Stimulated activated CD8-positive, alpha-beta memory T cell treated with anti-CD3 and anti-CD28 coated beads, Interleukin-15, amount 100 ng/mL, for 48 hours (primary cell): ENCODE measurements at regions not wholly inside any gene's neighbourhood (a gene's known extent, or its start where the extent isn't known, plus 50 kb on each side); places are given as distances from the start of the nearest gene placed in this dataset.
A peak's percentile ranks its signal among the peaks of the same experiment; 100 is the strongest.
"Not testable (repeated sequence)": the region's sequence is repeated elsewhere in the genome, so short reads cannot be mapped to it uniquely, and the experiment has no call there.

ENCODE experiments used
- DNase-seq, 2 donors: peaks; one replicate each; pipeline ENCODE4 v3.0.0-alpha.2; 2020; ENCODE audit warnings: low read depth in 2 of 2

DNA sequence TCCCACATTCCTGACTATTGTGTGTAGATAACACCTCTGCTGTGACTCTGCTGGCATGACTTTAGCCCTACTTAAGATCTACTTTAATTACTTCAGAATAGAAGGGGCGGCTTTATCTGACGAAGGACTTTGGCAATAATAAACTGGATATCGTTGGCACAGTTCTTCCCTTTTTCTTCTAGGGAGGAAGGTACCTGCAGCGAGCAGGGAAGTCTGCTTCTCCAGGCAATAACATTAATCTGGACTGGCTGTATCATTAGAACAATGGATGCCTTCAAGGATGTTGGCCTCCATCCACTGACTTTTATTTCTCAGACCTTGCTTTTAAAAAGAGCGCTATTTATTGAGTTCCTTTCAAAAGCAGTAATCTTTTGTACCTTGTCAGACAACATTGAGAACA lies 172.6 kb upstream of the THSD7A start:
- DNase-seq = no peak

DNA sequence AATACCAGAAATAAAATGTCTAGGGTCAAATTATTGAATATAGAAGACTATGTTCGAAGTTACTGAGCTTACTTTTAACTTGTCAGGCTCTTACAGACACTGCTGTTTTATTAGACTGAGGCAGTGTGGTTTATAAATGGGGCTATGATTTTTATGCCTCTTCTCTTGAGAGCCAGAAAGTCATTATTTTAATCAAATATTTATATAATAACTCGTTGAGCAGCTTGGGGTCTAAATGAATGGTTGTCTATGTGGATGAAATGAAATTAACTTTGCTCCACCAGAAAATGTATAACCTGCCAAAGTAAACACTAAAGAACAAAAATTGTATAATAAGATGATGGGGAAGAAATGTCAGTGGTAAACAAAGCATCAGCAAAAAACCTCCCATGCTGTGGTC lies 175.6 kb upstream of the THSD7A start:
- no peak for DNase-seq

DNA sequence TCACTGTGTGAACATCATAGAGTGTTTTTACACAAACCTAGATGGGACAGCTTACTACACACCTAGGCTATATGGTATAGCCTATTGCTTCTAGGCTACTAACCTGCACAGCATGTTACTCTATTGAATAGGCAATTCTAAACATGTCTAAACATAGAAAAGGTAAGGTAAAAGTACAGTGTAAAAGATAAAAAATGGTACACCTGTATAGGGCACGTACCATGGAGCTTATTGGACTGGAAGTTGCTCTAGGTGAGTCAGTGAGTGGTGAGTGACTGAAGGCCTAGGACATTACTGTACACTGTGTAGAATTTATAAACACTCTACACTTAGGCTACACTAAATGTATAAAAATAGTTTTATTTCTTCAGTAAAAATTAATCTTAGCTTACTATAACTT lies 182.0 kb upstream of the THSD7A start:
- no peak for DNase-seq

DNA sequence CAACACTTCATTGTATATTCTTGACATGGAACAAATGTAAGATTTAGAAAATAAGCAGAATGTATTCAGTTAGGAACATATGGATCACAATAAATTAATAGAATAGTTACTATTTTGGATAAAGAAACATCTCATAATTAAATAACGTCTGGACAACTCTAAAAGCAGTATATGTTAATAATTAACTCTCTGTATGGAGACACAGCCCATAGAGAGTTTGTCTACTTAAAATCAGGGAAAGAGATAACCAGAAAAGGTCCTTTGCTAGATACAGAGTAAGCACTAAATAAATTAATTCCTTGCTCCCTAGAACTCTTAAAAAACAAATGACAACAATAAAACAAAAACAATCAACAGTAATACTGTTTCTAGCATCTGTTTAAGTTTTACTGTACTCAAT lies 184.4 kb upstream of the THSD7A start:
- DNase-seq = no peak

DNA sequence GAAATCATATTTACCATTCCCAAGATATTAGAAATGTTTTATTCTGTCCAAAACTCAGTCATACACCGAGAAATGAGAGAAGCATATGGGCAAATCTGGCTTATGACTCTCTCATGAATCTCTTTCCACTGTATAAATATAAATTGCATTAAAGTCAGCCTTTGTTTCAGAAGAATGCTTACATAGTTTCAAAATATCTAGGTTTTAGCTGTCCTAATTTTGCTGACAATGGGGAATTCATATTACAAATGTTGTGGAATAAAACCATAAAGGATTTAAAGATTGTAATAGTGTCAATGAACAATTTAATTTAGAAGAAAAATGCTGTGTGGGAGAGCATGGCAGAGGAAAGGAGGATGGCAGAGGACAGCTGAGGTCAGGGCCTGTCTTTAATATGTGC lies 185.0 kb upstream of the THSD7A start:
- DNase-seq = no peak

DNA sequence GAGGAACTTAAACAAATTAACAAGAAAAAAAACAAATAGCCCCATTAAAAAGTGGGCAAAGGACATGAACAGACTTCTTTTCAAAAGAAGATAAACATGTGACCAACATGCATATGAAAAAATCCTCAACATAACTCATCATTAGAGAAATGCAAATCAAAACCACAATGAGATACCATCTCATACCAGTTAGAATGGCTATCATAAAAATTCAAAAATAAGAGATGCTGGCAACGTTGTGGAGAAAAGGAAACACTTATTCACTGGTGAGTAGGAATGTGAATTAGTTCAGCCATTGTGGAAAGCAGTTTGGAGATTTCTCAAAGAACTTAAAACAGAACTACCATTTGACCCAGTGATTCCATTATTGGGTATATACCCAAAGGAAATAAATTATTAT lies 189.1 kb upstream of the TMEM106B start:
- not testable (repeated sequence) for DNase-seq

DNA sequence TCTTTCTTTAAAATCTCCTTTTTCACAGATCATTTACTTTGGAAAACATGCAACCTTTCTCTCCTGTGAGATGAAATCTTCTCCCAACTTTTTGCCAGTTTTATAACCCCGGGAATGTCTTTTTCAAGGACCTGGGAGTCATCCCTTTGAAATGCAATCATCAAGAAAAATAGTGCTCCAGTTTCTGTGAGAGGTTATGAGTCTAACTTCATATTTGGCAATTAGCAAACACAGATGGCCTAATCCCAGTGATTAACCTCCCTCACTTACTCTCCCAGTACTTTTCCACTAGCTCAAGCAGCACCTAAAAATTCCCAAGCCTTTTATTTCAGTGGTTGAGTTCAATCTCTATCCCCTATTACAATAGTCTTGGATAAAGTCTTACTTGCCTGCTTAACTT lies 185.8 kb upstream of the TMEM106B start:
- no peak for DNase-seq

DNA sequence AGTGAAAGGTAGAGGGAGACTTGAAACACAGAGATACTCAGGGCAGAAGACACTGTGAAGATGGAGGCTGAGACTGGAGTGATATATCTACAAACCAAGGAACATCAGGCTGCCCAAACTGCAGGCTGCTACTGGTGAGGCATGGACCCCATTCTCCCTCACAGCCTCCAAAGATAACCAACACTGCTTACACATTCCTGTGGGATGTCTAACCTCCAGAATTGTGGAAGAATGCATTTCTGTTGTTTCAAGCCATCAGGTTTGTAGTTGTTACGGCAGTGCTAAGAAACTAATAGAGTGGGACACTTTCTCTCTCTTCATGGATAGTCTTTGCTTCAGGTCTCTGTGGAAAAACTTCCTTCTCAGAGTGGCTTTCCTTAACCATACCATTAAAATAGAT lies 182.6 kb upstream of the TMEM106B start:
- no peak for DNase-seq

DNA sequence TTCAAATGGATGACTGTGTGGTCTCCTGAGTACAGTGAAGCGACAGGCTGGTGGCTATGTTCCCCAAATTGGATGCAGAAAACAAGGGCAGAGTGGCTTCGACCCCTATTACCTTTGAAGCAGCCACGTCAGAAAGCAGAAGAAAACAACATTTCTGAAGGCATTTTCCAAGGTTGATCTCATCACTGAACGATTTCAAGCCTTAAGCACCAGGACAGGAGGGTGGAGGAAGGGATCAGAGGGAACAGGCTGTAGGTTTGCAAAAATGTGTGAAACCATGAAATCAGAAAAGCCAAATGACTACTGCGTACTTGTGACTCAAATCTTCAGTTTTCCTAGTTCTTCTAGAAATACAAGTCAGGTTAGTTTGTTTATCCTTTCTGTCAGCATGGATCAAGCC lies 181.0 kb upstream of the TMEM106B start:
- no peak for DNase-seq

DNA sequence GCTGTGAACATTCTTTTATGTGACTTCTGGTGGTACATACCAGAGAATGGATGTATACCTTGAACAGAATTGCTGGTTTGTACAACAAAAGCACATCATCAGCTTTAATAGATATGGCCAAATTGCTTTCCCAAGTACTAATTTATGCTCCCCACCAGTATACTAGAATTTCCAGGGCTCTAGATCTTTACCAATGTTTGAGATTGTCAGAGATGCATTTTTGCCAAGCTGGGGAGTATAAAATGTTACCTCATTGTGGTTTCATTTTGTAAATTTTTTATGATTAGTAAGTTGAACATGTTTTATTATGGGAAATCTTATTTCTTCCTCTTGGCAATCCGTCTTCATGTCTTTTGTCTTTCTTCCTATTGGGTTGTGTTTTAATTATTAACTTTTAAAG lies 179.9 kb upstream of the TMEM106B start:
- no peak for DNase-seq

DNA sequence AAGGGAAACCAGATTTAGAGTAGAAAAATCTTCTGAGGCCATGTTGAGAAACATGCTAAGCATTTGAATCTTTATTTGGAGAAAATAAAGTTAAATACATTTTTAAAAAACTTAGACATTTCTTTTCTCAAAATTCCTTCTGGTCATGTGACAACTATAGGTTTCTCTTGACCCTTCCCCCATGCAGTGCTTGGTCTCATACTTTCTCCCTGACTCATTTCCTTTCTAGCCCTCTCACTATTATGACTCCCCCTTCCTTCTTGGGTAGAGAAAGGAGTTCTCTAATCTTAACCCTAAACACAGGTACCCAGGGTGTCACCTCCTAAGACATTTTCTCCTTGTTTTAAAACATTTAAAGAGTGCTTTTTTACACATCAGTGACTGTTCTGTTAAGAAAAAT lies 179.5 kb upstream of the TMEM106B start:
- DNase-seq = no peak

DNA sequence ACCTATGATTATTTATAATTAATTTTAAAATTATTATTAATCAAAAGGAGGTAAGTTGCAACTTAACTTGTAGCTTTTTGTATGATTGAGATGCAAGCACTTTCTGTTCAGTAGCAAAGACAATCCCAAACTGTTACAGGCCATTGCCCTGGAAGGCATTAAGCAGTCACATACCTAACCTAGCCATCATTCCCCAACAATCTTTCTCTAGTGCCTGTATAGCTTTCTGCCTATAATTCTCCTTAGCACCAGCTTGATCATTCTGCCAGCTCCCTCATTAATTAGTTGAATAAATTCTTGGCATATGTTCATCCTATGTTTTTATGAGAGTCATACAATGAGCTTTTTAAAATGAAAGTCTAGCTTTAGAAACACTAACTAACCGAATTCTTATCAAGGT lies 178.9 kb upstream of the TMEM106B start:
- DNase-seq = no peak

DNA sequence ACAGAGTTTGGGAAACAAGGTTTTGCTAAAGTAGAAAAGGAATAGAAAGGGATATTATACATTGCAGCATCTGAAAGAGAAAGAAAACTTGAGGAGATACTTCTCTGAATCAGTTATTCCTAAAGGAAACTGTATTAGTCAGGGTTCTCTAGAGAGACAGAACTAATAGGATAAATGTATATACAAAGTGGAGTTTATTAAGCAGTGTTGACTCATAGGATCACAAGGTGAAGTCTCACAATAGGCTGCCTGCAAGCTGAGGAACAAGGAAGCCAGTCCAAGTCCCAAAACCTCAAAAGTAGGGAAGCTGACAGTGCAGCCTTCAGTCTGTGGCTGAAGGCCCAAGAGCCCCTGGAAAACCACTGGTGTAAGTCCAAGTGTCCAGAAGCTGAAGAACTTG lies 167.6 kb upstream of the TMEM106B start:
- DNase-seq = not testable (repeated sequence)

DNA sequence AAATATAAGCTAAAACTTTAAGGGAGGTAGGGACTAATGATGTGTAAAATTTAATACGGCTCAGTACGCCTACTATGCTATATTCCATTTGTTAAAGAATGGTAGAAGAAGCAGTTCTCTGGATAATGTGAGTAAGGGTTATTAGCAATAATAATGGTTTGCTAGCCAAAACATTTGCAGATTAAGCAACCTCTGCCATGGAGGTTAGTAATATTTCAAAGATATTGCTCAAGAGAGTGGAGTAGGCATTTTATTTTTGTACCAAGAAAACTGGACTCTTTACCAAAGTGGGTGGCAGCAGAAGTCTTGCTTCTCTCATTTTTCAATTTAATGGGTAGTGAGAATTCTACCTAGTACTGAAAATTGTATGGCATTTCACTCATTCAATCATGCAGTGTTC lies 158.9 kb upstream of the TMEM106B start:
- no peak for DNase-seq

DNA sequence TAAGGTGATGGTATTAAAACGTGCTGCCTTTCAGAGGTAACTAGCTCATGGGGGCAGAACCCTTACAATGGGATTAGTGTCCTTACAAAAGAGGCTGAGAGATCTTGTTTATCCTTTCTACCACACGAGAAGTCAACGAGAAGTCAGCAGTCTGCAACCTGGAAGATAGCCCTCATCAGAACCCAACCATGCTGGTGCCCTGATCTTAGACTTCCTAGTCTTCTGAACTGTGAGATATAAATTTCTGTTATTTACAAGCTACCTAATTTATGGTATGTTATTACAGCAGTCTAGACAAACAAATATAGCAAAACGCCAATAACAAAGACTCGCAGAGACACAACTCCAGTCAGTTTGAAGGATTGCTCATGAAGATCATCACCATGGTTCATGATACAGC lies 157.5 kb upstream of the TMEM106B start:
- DNase-seq = no peak

DNA sequence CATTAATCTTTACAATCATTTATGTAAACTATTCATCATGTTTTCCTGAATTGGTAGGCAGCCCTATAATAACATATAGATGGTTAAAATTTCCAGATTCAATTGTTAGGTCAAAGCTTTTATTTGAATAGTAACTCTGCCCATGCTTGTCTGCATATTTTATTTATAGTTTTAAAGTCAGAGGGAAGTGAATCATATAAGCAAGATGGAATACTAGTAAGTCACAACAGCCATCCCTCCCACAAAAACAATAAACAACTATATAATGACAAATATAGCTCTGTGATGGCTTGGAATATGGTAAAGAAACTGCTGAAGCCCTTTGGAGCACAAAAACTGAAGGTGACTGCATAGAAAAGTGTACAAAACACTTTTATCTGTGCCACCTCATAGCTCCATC lies 156.3 kb upstream of the TMEM106B start:
- no peak for DNase-seq

DNA sequence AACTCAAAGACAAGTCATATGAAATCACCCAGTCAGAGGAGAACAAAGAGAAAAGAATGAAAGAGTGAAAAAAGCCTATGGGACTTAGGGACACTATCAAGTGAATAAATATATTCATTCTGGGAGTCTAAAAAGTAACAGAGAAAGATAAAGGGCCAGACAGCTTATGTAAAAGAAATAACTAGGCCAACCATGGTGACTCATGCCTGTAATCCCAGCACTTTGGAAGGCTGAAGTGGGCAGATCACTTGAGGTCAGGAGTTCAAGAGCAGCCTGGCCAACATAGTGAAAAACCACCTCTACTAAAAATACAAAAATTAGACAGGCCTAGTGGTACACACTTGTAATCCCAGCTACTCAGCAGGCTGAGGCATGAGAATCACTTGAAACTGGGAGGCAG lies 154.7 kb upstream of the TMEM106B start:
- DNase-seq = no peak

DNA sequence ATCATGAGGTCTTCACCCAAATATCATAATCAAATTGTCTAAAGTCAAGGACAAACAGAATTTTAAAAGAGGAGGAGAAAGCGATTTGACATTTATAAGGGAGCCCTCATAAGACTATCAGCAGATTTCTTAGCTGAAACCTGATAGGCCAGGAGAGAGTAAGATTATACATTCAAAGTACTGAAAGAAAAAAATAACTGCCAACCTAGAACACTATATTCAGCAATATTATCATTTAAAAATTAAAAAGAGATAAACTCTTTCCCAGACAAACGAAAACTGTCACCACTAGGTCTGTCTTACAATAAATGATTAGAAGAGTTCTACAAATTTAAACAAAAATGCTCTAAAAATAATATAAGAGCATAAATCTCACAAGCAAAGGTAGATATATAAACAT lies 154.1 kb upstream of the TMEM106B start:
- no peak for DNase-seq

DNA sequence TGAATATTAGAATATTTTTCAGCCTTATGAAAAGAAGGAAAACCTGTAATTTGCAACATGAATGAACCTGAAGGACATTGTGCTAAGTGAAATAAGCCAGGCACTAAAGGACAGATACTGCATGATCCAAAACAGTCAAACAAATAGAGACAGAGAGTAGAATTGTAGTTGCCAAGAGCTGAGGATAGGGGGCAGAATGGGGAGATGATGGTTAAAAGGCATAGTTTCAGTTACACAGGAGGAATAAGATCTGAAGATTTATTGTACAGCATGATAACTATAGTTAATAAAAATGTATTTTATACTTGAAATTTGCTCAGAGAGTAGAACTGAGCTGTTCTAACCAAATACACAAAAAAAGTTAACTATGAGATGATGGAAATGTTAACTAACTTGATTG lies 149.0 kb upstream of the TMEM106B start:
- no peak for DNase-seq

DNA sequence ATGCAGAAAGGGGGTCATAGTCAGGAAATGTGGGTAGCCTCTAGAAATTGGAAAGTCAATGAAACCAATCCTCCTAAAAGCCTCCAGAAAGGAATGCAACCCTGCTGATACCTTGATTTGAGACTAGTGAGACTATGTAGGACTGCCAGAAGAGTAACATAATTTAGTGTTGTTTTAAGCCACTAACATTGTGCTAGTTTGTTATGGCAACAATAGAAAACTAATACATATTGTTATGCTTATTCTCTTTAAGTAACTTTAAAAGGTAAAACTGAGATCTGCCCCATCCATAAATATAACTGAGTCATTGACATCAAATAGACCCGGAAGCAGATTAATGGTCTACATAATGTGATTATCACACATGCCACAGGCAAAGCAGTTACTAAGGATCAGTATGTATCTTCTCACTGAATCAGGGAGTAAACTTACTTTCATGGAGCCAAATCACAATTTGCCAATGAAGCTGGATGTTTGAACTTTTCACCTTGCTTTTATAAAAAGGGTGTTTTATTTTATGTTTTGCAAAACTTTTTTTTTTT lies 146.4 kb upstream of the TMEM106B start:
- no peak for DNase-seq

DNA sequence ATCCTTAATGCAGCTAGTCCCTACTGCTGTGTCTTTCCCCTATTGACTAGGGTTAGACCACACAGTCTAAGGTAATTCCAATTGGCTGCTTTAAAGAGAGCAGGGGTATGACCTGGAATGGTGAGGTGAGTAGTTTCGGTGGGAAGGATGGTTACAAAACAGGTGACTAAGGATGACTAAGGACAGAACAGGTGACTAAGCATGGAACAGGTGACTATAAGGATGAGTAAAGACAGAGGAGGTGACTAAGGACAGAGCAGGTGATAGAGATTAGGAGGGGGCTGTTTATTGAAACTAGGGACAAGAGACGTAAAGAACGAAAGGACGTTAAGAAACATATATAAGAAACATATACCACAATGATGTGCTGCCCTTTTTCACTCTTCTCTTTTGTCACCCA lies 145.1 kb upstream of the TMEM106B start:
- DNase-seq = no peak

DNA sequence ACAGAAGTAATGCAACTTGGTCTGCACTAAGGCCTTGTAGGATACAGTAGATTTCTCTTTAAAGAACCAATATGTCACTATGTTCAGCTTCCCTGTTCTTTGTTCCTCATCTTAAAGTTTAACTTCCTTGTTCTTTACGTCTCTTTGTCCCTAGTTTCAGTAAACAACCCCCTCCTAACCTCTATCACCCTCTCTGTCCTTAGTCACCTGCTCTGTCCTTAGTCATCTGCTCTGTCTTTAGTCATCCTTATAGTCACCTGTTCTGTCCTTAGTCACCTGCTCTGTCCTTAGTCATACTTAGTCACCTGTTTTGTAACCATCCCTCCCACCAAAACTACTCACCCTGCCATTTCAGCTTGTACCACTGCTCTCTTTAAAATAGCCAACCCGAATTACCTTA lies 144.6 kb upstream of the TMEM106B start:
- no peak for DNase-seq

DNA sequence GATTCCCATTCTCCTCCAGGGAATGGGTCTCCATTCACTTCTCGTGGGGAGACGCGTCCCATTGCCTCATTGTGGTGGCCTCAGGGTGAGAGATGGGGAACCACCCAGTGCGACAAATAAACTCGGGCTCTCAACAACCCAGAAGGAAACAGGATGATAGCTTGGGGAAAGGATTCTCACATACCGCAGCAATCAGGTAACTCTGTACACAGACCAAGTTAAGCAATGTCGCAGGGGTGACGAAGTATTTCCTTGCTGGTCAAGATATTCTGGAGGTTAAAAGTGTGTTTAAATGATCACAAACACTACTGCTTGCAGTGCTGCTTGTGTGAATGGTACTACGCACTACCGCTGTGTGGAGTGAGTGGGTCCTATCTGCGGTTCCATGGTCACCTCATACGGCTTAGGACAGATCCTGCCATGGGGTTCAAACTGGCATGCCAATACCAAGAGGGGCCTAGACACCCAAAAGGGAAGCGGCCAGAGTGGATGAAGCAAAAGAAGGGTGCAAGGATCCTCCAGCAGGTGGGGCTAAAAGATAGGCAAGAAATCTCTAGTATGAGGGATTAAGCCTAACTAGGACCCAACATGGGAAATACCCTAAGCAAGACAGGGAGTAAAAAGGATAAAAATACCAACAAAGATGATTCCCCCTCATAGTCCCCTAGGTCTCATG lies 143.8 kb upstream of the TMEM106B start:
- peak; percentile 7 to 11 for DNase-seq

DNA sequence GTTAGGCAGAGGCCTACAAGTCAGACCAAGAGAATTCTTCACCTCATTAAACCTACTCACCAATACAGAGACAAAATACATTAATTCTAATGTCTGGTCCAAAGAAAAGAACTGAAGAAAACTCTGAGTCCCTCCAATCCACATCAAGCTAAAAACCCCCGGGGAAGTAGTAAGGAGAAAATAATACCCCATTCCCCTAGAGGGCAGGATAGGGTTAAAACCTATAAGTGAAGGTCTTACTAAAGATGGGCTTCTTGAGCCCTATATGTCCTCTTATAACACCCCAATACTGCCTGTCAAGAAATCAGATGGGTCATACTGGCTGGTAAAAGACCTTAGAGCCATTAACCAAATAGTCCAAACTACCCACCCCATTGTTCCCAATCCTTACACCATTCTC lies 141.3 kb upstream of the TMEM106B start:
- DNase-seq = no peak
